Neutrophil (primary cell): ENCODE measurements at regions not wholly inside any gene's neighbourhood (a gene's known extent, or its start where the extent isn't known, plus 50 kb on each side); places are given as distances from the start of the nearest gene placed in this dataset.

Experiments used
- H3K27ac ChIP-seq: fragments of 200-600 bp; sonication (generic); 2 replicates; pipeline ENCODE4 v1.5.1; 2016; ENCODE audit warnings: mild to moderate bottlenecking, moderate library complexity
- H3K27me3 ChIP-seq: fragments of 200-600 bp; sonication (generic); 2 replicates; pipeline ENCODE4 v1.6.0; 2016; ENCODE audit warnings: mild to moderate bottlenecking
- H3K36me3 ChIP-seq: fragments of 200-600 bp; sonication (generic); 2 replicates; pipeline ENCODE4 v1.5.1; 2017
- H3K4me1 ChIP-seq, 2 experiments: fragments of 200-600 bp in 1 of 2; sonication (generic) in 1 of 2; 1 replicate in 1 of 2; 2 replicates in 1 of 2; pipeline versions ENCODE4 v1.5.1 to v1.6.1; 2013 to 2016; ENCODE audit warnings: low read depth in 1 of 2, low read length in 1 of 2, mild to moderate bottlenecking in 1 of 2, moderate library complexity in 1 of 2; ENCODE audit not compliant: control insufficient read depth in 1 of 2, insufficient read depth in 1 of 2
- H3K4me3 ChIP-seq, 2 experiments: fragments of 200-600 bp in 1 of 2; sonication (generic) in 1 of 2; 1 replicate in 1 of 2; 2 replicates in 1 of 2; pipeline ENCODE4 v1.5.1; 2013 to 2016; ENCODE audit warnings: low read depth in 1 of 2, low read length in 1 of 2, mild to moderate bottlenecking in 1 of 2, moderate library complexity in 1 of 2
- H3K9me3 ChIP-seq: fragments of 200-600 bp; sonication (generic); 2 replicates; pipeline ENCODE4 v1.5.1; 2016
- CTCF ChIP-seq: fragments of 200-600 bp; sonication (generic); IDR thresholded peaks from 2 replicates; pipeline ENCODE4 v1.5.1; 2016; ENCODE audit warnings: antibody characterized with exemption

DNA sequence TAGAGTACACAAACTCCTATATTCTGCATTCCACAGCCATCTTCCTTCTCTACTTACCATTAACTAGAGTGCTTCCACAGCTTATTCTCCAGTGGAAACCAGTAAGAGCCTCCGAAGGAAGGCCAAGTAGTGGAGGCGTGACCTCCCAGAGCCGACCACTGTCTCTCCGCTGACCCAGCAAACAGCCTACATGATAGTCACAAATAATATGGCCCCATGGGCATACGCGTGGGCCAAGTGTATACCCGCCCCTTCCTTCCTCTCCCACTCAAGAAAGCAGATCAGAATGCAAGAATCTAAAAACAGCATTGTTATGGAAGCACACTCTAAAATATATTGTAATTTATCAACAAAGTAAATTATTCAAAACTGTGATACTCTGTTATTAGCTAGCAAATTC lies 526.6 kb upstream of the JARID2 start:
- no peak overlapping the region for H3K4me3 ChIP-seq
- TF ChIP-seq CTCF, result no peak
- H3K9me3 ChIP-seq, result no peaks in the 10 kb centered on the region
- H3K36me3 ChIP-seq, result no peaks in the 10 kb centered on the region
- H3K27me3 ChIP-seq, result no peaks in the 10 kb centered on the region
- peaks cover 65 to 71% of the 10 kb centered on the region in 2 experiments for H3K4me1 ChIP-seq
- H3K27ac ChIP-seq, result peak overlapping the region; percentile 98

DNA sequence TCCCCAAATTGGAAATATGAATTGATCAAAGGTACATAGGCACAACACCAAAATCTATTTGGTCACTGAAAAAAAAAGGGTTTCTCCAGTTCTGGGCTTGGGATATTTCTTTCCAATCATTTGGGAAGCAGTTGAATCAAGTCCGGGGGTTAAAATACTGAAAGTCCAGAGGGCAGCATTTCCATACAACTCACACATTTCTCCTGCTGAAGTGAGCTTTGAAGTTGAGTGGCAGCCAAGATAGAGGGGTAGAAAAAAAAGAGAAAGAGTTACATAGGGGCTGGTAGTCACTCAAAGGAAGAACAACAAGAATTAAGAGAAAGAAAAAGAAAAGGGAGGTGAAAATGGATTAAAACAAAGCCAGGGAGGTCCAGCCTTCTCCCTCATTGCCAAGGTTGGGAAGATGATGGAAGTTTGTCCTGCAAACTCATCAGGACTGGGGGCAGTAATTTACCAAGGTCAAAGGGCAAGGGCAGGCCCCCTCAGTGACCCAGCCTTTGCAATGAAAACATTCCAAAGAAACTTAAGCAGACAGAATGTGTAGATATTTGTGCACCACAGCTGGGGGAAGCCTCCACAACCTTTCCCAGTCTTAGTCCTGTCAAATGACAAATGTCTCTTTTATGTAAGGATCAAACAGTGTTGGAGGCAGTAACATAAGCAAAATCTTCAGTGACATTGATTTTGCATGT lies 525.3 kb upstream of the JARID2 start:
- Histone ChIP-seq H3K4me3 (peak overlapping the region; percentile 13 to 25), H3K9me3 (no peaks in the 10 kb centered on the region), H3K27me3 (no peaks in the 10 kb centered on the region), H3K36me3 (no peaks in the 10 kb centered on the region), H3K27ac (peak overlapping the region; percentile 98), H3K4me1 (peaks cover 65 to 70% of the 10 kb centered on the region in 2 experiments)
- TF ChIP-seq CTCF, result peak; percentile 7

- H3K9me3 ChIP-seq, result no peaks in the 10 kb centered on the region
- peak overlapping the region; percentile 98 for H3K27ac ChIP-seq
- H3K4me1 ChIP-seq, result peaks cover 64 to 74% of the 10 kb centered on the region in 2 experiments
- peak overlapping the region in 1 of 2 experiments; percentile 25 for H3K4me3 ChIP-seq
- no peaks in the 10 kb centered on the region for H3K36me3 ChIP-seq
- no peaks in the 10 kb centered on the region for H3K27me3 ChIP-seq
- TF ChIP-seq CTCF, result no peak
These were observed 524.6 kb upstream of the JARID2 start for GRCh38 chr6:14721103-14721758.

- Histone ChIP-seq H3K4me3 (peak overlapping the region in 1 of 2 experiments; percentile 25), H3K36me3 (no peaks in the 10 kb centered on the region), H3K27me3 (no peaks in the 10 kb centered on the region), H3K9me3 (no peaks in the 10 kb centered on the region), H3K27ac (peak overlapping the region; percentile 98), H3K4me1 (peaks cover 62 to 74% of the 10 kb centered on the region in 2 experiments)
- TF ChIP-seq CTCF, result no peak
These were observed 523.8 kb upstream of the JARID2 start for GRCh38 chr6:14722001-14722562.

GRCh38 chr6:14722704-14723103 lies 523.2 kb upstream of the JARID2 start:
- peaks cover 63 to 74% of the 10 kb centered on the region in 2 experiments for H3K4me1 ChIP-seq
- no peak for TF ChIP-seq CTCF
- H3K27ac ChIP-seq, result peak overlapping the region; percentile 98

More at GRCh38 chr6:14722704-14723103, 523.2 kb upstream of the JARID2 start:
- Histone ChIP-seq H3K4me3 (no peak overlapping the region), H3K36me3 (no peaks in the 10 kb centered on the region), H3K9me3 (no peaks in the 10 kb centered on the region), H3K27me3 (no peaks in the 10 kb centered on the region)
